Stimulated activated effector memory CD8-positive, alpha-beta T cell treated with anti-CD3 and anti-CD28 coated beads, Interleukin-12 subunit alpha, Interleukin-12 subunit beta, amount 100 ng/mL, for 72 hours (primary cell): ENCODE measurements at regions not wholly inside any gene's neighbourhood (a gene's known extent, or its start where the extent isn't known, plus 50 kb on each side); places are given as distances from the start of the nearest gene placed in this dataset.
"Not testable (repeated sequence)": the region's sequence is repeated elsewhere in the genome, so short reads cannot be mapped to it uniquely, and the experiment has no call there.

ENCODE experiments used
- ATAC-seq: fragments of 150-1000 bp; cut with Tn5 transposase; 2 replicates; pipeline ENCODE4 v1.10.0; 2021
- DNase-seq, 2 donors: peaks; one replicate each; pipeline ENCODE4 v3.0.0; 2021 to 2022; ENCODE audit warnings: low spot score in 2 of 2
- H3K27ac Mint-ChIP-seq: one replicate; pipeline ENCODE4 v1.8.0; 2022; ENCODE audit warnings: mild to moderate bottlenecking, mixed read lengths
- H3K36me3 Mint-ChIP-seq: one replicate; pipeline ENCODE4 v1.8.0; 2022; ENCODE audit warnings: mild to moderate bottlenecking, mixed read lengths
- H3K4me1 Mint-ChIP-seq: one replicate; pipeline ENCODE4 v1.8.0; 2022; ENCODE audit warnings: mixed read lengths
- H3K4me3 Mint-ChIP-seq: one replicate; pipeline ENCODE4 v1.8.0; 2022; ENCODE audit warnings: mild to moderate bottlenecking, mixed read lengths
- H3K9me3 Mint-ChIP-seq: one replicate; pipeline ENCODE4 v1.8.0; 2022; ENCODE audit warnings: mixed read lengths

GRCh38 chr2:8613207-8613999, 68.5 kb upstream of the ID2 start:
- H3K27ac Mint-ChIP-seq, ATAC-seq, H3K4me3 Mint-ChIP-seq, DNase-seq, H3K9me3 Mint-ChIP-seq, H3K36me3 Mint-ChIP-seq: not testable (repeated sequence)
- H3K4me1 Mint-ChIP-seq: peaks cover 21% of the 10 kb centered on the region

GRCh38 chr2:8614646-8615045, 67.2 kb upstream of the ID2 start:
- H3K27ac Mint-ChIP-seq: no peak overlapping the region
- peaks cover 5% of the 10 kb centered on the region for H3K9me3 Mint-ChIP-seq
- DNase-seq (no peak), ATAC-seq (no peak)
- H3K4me1 Mint-ChIP-seq: peaks cover 10% of the 10 kb centered on the region
- no peak overlapping the region for H3K4me3 Mint-ChIP-seq
- H3K36me3 Mint-ChIP-seq: no peaks in the 10 kb centered on the region

GRCh38 chr2:8615252-8615575, 66.6 kb upstream of the ID2 start:
- Mint-ChIP-seq H3K9me3 (peaks cover 5% of the 10 kb centered on the region), H3K36me3 (no peaks in the 10 kb centered on the region)

GRCh38 chr2:8615576-8616281, 66.1 kb upstream of the ID2 start:
- peak; percentile 24 for ATAC-seq

More at GRCh38 chr2:8615252-8615575, 66.6 kb upstream of the ID2 start:
- Mint-ChIP-seq H3K27ac (no peak overlapping the region), H3K4me1 (peaks cover 10% of the 10 kb centered on the region), H3K4me3 (no peak overlapping the region)
- DNase-seq (no peak), ATAC-seq (no peak)

GRCh38 chr2:8617048-8617447, 64.8 kb upstream of the ID2 start:
- no peaks in the 10 kb centered on the region for H3K9me3 Mint-ChIP-seq
- H3K4me3 Mint-ChIP-seq: no peak overlapping the region
- no peak overlapping the region for H3K27ac Mint-ChIP-seq
- no peak for DNase-seq
- H3K4me1 Mint-ChIP-seq: peaks cover 10% of the 10 kb centered on the region
- H3K36me3 Mint-ChIP-seq: no peaks in the 10 kb centered on the region
- ATAC-seq: no peak

More at GRCh38 chr2:8615576-8616281, 66.1 kb upstream of the ID2 start:
- H3K4me3 Mint-ChIP-seq: no peak overlapping the region
- peaks cover 10% of the 10 kb centered on the region for H3K4me1 Mint-ChIP-seq
- no peaks in the 10 kb centered on the region for H3K36me3 Mint-ChIP-seq
- no peak for DNase-seq
- peaks cover 1% of the 10 kb centered on the region for H3K9me3 Mint-ChIP-seq
- H3K27ac Mint-ChIP-seq: no peak overlapping the region

GRCh38 chr2:8617590-8617989, 64.3 kb upstream of the ID2 start:
- DNase-seq: no peak
- H3K36me3 Mint-ChIP-seq: no peaks in the 10 kb centered on the region
- no peaks in the 10 kb centered on the region for H3K9me3 Mint-ChIP-seq

GRCh38 chr2:8619071-8619470, 62.8 kb upstream of the ID2 start:
- no peak for DNase-seq
- no peak for ATAC-seq

More at GRCh38 chr2:8617590-8617989, 64.3 kb upstream of the ID2 start:
- Mint-ChIP-seq H3K27ac (no peak overlapping the region), H3K4me3 (no peak overlapping the region), H3K4me1 (peaks cover 11% of the 10 kb centered on the region)
- no peak for ATAC-seq

GRCh38 chr2:8620611-8621382, 61.1 kb upstream of the ID2 start:
- no peak for DNase-seq
- no peak for ATAC-seq
- Mint-ChIP-seq H3K27ac (no peak overlapping the region), H3K36me3 (no peaks in the 10 kb centered on the region), H3K4me3 (no peak overlapping the region), H3K4me1 (peaks cover 13% of the 10 kb centered on the region), H3K9me3 (no peaks in the 10 kb centered on the region)

More at GRCh38 chr2:8619071-8619470, 62.8 kb upstream of the ID2 start:
- H3K27ac Mint-ChIP-seq: peak overlapping the region; percentile 6
- H3K4me3 Mint-ChIP-seq: no peak overlapping the region
- peaks cover 23% of the 10 kb centered on the region for H3K4me1 Mint-ChIP-seq
- H3K36me3 Mint-ChIP-seq: no peaks in the 10 kb centered on the region
- H3K9me3 Mint-ChIP-seq: no peaks in the 10 kb centered on the region

- Mint-ChIP-seq H3K27ac (peak overlapping the region; percentile 60), H3K9me3 (no peaks in the 10 kb centered on the region), H3K4me3 (no peak overlapping the region), H3K36me3 (no peaks in the 10 kb centered on the region), H3K4me1 (peaks cover 20% of the 10 kb centered on the region)
- ATAC-seq (no peak), DNase-seq (no peak)
Observed at GRCh38 chr2:8622199-8622911, 59.5 kb upstream of the ID2 start.

GRCh38 chr2:8622924-8623465, 58.9 kb upstream of the ID2 start:
- peaks cover 20% of the 10 kb centered on the region for H3K4me1 Mint-ChIP-seq

GRCh38 chr2:8623576-8623957, 58.3 kb upstream of the ID2 start:
- ATAC-seq: no peak
- Mint-ChIP-seq H3K36me3 (no peaks in the 10 kb centered on the region), H3K4me3 (no peak overlapping the region), H3K27ac (peak overlapping the region; percentile 60), H3K9me3 (no peaks in the 10 kb centered on the region), H3K4me1 (peaks cover 25% of the 10 kb centered on the region)
- DNase-seq: no peak

More at GRCh38 chr2:8622924-8623465, 58.9 kb upstream of the ID2 start:
- no peaks in the 10 kb centered on the region for H3K9me3 Mint-ChIP-seq
- H3K4me3 Mint-ChIP-seq: no peak overlapping the region
- H3K36me3 Mint-ChIP-seq: no peaks in the 10 kb centered on the region
- DNase-seq: no peak
- no peak for ATAC-seq
- H3K27ac Mint-ChIP-seq: peak overlapping the region; percentile 60

- H3K4me1 Mint-ChIP-seq: peaks cover 30% of the 10 kb centered on the region
- peak overlapping the region; percentile 60 for H3K27ac Mint-ChIP-seq
- H3K9me3 Mint-ChIP-seq: no peaks in the 10 kb centered on the region
- H3K4me3 Mint-ChIP-seq: no peak overlapping the region
- no peaks in the 10 kb centered on the region for H3K36me3 Mint-ChIP-seq
- no peak for ATAC-seq
- no peak for DNase-seq
Observed at GRCh38 chr2:8623958-8624591, 57.8 kb upstream of the ID2 start.

- ATAC-seq: no peak
- H3K4me3 Mint-ChIP-seq: no peak overlapping the region
Observed at GRCh38 chr2:8624855-8625398, 56.9 kb upstream of the ID2 start.

More at GRCh38 chr2:8624855-8625398, 56.9 kb upstream of the ID2 start:
- Mint-ChIP-seq H3K36me3 (no peaks in the 10 kb centered on the region), H3K27ac (peak overlapping the region; percentile 20), H3K9me3 (no peaks in the 10 kb centered on the region), H3K4me1 (peaks cover 30% of the 10 kb centered on the region)
- no peak for DNase-seq
